ENCODE measurements at regions not wholly inside any gene's neighbourhood (a gene's known extent, or its start where the extent isn't known, plus 50 kb on each side); places are given as distances from the start of the nearest gene placed in this dataset.

DNA sequence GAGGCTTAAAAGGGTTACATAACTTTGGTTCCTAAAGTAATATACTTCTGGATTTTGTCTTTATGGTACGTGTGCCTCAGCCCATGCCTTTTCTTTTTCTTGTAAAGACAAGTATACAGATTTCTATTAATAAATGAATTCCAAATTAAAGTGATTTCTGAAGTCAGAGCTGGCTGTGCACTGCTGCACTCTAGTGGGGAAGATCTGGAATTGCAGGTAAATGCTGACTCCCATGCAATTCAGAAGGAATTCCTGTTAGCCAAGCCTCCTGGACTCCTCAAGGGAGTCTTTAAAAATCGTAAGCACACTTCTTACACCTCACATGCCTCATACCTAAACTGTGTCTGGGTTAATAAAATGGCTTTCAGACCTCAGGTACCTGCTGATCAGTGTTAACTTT, 118.4 kb upstream of the SLC7A1 start:
- no peak for DNase-seq

DNA sequence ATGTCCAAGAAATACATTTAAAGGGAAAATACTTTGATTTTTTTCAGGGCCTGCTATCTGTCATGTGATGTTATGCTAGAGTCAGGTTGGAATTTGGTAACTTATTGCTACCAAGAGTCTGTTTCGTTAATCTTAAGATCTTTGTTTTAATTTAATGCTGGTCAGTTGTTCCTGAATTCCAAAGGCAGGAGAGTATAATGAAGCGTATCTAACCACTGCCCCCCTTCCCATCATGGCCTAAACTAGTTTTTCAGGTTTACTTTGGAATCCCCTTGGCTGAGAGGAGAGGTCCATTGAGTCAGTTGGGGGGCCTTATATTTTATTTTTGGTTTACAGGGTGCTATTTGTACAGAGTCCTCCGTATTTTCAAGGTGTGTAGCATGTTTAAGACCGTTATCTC, 116.3 kb upstream of the SLC7A1 start:
- DNase-seq, result no peak

DNA sequence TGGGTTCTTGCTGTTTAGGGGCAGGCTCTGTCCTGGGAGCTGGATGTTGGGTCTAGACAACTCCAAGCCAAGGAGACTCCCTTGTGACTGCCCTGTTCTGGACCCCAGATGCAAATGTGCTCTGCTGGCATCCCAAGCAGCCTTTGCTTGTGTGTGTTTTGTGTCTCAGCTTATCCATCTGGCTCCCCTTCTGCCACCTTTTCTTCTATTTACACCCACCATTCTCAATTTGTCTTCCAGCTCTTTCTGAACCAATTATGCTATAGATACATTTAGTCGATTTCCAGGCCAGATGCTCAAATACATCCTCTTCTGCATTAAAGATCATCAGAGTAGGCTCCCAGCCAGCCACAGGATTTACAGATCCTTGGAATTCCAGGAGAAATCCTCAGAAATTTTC, 115.0 kb upstream of the SLC7A1 start:
- no peak for DNase-seq

DNA sequence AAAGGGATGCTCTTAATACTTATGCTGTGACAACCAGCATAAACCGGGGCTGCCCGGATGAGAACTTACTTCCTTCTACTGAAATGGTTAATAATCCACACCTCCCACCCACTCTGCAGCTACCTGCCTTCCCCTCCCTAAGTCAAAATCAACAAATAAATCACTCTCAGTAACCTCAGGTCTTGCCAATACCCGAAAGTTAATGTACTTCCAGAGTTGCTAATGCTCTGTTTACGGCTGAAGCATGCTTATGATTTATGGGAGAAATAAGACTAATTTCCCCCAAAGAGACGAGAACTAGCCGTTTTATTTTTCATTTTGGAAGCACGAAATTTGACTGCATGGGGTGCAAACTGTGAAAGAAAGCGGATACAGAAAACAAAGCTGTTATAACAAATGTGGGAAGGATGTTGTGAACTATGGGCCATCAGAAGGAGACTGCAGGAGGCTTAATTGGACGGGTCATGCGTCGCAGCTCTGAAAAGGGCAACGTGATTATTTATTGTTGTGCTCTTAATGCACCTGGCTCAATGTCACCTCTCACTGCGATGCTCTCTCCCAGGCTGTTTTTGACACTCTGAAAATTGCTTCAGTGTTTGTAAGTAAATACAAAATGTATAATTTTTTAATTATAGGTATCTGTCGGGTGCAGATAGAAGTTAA, 114.0 kb upstream of the SLC7A1 start:
- DNase-seq, result no peak

DNA sequence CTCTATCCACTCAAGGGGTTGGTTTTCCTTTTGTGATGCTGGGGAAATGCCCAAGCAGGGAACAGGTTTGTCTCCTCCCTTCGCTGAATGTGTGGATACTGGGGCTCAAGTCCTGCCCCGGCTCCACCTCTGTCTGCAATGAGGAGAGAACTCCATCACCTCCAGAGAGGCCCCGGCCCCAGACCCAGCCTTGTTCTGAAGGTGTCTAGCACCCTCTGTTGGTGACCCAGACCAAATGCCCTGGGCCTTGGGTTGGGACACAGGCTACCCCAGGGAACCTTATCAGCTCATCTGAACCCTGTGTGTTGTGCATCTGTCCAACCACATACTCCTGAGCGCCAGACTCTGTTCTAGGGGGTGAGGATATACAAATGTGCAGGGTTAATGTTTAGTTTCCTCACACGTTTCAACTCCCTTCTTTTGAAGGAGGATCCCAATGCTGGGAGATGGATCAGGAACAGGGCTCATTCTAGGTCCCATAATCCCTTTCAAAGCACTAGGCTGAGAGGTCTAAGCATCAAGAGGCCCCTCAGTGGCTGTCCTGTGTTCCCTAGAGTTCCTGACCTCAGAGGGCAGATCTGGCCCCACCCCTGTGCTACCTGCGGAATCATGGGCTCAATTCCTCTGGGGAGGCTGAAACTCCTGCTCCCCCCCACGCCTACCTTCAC, 112.5 kb upstream of the SLC7A1 start:
- DNase-seq, result no peak

DNA sequence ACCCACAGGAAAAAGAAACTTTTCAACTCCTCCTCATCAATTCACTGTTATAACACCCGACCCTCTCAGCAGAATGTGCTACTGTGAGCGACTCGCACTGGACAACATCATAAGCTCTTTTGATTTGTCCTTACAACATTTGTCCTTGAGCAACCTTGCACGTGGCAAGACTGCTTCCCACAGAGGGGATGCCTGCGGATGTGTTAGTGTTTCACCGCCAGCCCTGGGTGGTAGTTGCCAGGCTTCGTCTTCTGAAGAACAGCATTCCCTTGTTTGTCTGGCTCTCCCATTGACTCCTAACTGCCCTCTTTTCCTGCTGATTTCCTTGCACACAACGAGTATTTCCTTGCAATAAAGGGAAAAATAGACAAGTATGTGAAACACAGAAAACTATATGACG, 111.4 kb upstream of the SLC7A1 start:
- DNase-seq, result no peak

DNA sequence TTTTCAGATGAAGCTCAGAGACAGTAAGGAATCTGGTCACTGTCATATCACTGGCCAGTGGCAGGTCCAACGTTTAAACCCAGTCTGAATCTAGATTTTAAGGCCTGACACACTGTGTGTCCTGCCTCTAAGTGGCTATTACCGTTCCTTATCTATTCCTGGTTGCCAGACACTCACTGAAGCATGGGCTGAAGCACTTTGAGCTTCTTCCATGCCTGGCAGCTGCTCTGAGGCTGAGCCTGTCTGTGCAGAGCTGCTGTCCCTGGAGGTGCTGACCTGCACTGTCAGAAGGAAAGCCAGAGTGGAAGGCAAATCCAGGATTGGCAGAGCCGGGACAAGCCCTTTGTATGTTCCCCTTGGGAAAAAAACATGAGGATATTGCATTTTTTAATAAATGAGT, 109.2 kb upstream of the SLC7A1 start:
- DNase-seq, result no peak

DNA sequence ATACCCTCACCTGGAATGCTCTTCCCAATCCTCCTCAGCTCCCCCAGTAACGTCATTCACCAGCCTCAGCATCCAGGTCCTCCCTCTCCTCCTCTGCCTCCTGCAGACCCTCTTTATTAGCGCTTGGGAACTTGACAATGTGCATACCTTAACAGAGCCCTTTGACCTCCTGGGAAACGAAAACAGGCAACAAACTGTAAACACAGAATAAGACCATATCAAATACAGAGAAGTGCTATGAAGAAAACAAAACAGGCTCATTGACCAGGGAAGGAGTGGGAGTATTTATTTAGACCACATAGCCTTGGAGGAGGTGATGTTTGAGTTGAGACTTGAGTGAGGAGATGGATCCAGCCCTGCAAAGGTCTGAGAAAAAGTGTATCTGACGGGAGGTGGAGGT, 107.9 kb upstream of the SLC7A1 start:
- no peak for DNase-seq

DNA sequence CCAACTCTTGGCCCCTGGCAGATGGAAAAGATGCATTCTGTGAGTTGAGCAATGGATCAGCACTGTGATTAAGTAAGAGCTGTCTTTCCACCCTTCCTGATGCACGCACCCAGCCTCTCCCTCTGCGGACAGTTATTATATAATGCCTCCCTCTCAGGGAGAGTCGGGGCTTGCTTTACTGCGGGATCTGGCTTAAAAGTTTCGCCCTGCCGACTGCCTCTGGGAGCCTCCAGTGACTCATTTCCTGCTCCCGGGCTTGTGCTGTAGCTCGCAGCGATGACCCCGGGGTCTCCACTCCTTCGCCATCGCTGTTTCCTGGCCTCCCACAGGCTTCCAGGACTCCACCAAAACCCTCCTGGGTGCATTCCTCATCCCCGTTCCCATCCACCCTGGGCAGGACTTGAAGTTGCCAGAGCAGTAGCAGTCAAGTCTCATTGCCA, 107.4 kb upstream of the SLC7A1 start:
- DNase-seq, result peak; percentile 44

DNA sequence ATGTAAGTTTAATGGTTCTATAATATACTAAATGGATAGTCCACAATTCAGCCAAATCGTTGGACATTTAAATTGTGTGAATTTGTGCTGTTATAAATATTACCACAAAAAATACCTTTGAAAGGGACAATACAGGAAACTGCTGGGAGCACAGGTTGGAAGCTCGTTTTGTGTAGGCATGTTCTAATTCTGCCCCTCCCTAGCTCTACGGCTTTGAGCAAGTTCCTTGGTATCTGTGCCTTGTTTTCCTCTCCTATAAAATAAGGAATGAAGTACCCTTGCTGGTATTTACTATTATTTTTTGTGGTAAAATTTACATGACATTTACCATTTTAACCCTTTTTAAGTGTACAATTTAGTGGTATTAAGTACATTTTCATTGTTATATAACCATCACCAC, 102.6 kb upstream of the SLC7A1 start:
- no peak for DNase-seq

DNA sequence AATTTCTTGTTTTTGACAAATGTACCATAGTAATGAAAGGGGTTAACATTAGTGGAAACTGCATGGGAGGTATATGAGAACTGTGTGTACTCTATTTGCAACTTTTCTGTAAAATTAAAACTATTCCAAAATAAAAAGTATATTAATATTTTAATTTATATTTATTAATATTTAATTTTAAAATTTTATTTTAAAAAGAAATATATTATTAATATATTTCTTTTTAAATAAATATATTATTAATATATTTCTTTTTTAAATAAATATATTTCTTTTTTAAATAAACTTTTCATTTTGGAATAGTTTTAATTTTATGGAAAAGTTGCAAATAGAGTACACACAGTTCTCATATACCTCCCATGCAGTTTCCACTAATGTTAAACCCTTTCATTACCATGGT, 101.1 kb upstream of the SLC7A1 start:
- DNase-seq, result no peak

DNA sequence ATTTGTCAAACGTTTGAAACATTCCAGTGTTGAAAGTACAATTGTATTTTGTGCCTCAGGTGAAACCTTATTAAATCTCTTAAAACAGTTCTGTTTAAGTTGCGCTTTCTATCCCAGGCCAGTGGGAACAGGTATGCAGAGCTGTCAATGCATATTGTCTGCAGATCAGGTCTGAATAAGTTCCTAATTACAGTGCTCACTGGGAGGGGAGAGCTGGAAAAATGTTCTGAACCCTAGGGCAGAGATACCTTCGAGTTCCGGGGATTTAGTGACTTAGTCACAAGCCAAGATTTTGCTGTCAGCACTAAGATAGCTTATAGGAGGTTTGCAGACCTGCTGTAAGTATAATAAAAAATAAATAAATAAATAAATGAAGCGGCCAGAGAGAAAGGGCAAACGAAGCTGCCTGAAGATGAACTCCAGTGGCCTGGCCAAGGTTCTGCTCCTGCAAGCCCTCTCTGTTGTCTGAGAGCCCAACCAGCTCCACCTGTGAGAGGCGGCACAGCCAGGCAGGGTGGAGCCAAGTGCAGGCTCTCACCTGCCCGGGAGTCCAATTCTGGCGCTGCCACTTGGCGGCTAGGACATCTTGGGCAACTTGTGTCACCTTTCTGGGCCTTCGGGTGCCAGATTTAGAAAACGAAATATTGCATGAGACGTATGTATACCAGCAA, 97.9 kb upstream of the SLC7A1 start:
- DNase-seq, result no peak

DNA sequence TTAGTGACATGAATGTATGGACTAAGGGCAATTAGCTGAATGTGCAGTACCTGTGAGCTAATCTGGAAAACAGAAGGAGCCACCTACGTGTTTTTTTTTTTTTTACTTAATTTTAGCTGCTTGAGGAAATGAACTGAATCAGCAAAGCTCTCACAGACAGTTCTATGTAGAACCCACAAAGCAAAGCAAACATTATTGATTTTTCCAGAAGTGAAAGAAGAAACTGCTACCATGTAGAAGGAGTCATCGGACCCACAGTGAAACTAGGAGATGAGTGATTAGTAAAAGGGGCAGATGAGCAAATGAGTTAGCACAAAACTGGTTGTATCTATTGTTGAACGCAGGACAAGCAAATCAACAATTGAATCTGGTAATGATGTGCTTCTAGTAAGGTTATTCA, 94.1 kb upstream of the SLC7A1 start:
- no peak for DNase-seq

DNA sequence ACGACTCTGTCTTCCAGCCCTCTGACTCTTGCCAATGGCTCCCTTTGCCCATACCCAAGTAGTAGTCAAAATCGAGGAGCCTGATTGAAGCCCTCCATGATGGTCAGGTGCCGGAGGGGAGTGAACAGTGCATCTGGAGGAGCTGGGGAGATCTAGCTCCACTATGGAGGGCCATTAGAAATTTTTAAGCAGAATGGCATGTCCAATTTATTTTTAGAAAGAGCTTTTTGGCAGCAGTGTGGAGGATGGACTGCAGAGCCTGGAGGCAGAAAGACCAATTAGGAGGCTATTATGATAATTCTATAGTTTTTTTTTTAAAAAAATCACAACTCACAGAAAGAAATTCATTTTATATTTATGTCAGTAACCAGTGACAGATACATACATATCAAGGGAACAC, 92.7 kb upstream of the SLC7A1 start:
- DNase-seq, result no peak

DNA sequence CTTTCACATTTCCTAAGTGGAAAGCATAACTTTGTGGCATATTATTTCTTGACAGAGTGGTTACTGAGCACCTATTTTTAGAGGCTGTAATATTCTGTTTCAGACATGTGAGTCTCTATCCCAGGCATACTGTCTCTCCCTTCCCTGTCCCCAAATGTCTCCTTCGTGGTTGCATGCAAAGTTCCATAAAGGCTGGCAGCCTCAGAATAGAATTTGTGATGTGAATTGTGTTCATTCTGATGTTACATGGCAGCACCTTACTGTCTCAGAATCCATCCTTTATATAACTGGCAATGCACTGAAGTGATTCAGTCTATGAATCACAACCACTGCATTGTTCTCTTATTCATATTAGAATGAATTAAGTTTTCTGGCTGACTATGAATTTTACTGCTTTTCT, 89.0 kb upstream of the SLC7A1 start:
- no peak for DNase-seq

DNA sequence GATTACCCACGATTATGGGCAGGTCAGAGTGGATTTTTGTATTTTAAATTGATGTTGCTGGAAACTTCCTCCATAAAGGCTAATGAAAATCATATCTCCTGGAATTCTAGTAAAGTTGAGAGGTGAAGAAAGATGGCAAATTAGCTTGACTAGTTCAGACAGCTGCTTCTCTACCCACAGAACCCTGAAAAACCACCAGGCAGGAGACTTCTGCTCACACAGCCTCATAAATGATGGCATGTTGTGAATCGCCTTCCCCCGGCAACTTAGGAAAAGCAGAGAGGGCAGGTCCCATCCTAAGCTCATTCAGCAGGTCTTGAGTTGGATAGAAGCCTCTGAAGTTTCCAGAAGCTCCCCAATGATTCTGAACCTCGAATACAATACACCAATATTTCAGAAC, 87.6 kb upstream of the SLC7A1 start:
- no peak for DNase-seq

DNA sequence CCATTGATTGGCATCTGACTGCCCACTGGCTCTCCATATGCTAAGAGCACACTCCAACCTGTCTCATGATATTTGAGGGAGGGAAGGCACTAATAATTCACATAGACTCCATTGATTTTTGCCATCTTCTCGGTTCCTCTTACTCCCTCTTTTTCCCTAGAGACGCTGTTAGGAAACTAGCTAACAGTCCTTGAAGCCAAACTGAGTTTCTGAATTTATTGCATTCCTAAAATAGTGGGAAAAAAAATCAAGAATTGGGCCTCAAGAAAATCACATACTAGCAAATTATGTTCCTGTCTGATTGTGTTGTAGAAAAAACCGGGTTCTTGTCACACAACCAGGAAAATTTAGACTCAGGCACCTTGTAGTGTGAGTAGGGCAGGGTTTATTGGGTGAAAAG, 86.4 kb upstream of the SLC7A1 start:
- DNase-seq, result no peak

DNA sequence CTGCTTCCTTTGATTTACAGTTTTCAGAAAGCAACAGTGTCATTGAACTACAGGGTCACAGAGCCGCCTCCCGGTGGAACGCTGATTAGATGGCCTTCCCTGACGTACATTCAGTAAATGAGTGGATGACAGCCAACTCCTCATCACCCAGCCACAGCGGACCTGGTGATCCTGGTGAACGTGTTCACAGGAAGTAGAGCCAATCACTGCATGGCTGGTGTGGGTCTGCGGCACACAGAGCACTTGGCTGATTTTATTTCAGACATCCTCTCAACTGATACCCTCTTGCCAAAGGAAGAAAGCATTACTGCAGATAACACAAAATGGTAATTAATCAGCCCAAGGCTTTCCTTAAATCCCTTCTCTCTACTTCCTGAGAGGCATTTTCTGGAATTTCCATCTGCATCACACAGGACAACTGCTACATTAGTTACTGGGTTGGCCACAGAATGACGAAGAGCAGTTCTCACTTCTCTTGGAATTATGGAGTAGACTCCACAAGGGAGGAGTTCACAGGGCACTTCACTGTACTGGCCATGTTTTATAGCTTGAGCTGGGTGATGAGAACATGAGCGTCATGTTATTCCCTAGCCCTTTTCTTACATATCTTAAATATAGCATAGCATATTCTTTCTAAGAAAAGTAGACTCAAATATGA, 84.0 kb upstream of the SLC7A1 start:
- no peak for DNase-seq

DNA sequence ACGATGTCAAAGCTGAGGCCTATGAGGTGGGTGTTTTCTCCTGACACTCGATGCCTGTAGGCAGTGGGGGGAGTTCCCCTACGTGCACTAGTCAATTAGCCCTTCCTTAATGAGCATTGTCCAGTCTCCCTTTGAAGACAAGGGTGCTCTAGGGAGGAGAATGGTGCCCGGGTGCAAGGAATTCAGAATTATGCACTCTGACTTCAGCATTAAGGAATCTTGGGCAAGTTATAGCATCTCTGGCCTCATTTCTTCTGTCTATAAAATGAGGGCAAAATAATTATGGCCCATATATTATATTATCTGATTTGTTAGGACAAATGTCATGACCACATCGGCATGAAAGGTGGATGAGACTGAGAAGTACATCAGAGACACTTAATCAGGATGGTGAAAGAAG, 82.1 kb upstream of the SLC7A1 start:
- DNase-seq, result no peak

DNA sequence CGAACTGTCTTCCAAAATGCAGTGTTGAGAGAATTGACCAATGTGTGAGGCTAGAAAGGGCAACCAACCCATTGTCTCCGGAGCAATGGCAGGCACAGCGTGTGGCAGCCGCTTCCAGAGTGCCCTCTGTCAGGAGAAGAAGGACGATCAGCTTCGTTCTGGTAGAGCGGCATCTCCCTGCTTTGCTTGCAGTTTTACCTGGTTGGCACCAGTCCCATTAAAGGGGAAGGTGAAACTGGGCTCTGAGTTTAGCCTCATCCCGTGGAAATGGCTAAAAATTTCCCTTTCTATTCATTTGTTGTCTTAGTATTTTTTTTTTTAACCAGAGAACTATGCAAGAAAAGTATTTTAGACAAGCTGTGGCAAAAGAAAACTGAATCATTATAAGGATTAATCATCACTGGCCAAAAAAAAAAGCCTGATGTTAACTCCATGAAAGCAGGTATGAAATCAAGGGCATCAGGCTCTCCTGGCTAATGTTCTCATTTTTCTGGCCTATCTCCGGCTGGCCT, 81.5 kb upstream of the SLC7A1 start:
- no peak for DNase-seq

DNA sequence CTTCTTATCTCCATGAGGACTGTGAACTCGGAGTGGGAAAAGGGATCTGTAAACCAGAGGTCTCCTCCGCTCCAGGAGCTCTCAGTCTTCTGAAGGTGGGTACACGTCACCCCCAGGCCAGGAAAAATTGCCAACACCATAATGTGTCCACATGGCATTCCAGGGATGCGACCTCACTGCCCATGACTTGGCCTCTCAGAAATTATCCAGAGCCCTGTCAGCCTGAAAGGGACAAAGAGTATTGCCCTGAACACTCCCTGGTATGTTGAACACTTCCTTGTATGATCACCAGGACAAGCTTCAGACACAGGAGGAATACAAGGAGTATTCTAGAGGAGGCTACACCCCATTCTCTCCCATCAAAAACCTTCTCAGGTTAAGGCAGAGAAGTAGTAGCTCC, 81.0 kb upstream of the SLC7A1 start:
- DNase-seq, result no peak

DNA sequence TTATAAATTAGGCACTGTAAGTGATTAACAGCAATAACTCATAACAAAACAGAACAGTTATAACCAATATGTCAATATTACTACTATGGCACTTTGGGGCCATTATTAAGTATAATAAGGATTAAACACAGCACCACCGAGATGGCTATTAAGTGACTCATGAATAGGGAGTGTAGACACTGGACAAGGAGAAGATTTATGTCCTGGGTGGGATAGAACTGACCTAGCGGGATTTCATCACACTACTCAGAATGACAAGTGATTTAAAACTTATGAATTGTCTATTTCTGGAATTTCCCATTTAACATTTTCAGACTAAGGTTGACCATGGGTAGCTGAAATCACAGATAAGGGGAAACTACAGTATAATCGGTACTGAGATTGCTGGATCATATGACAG, 79.0 kb upstream of the SLC7A1 start:
- DNase-seq, result no peak

DNA sequence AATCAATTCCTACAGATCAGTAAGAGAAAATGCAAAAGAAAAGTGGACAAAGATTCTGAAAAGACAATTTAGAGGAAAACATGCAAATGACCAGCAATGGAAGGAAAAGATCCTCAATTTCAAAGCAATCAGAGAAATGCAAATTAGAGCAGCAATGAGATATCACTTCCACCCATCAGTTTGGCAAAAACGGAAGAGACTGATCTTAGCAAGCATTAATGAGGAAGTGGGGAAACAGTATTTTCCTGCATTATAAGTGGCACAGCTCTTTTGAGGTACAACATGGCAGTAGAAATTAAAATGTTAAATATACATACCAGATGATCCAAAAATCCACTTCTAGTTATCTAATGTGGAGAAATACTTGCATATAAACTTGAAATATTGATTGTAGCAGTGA, 69.1 kb upstream of the SLC7A1 start:
- DNase-seq, result no peak
